Ammon's horn (tissue), 1 donor: ENCODE measurements at regions not wholly inside any gene's neighbourhood (a gene's known extent, or its start where the extent isn't known, plus 50 kb on each side); places are given as distances from the start of the nearest gene placed in this dataset.
A peak's percentile ranks its signal among the peaks of the same experiment; 100 is the strongest.

ENCODE experiments used
- DNase-seq: peaks from one replicate; pipeline ENCODE4 v3.0.0-alpha.2; 2016; ENCODE audit warnings: low spot score

DNA sequence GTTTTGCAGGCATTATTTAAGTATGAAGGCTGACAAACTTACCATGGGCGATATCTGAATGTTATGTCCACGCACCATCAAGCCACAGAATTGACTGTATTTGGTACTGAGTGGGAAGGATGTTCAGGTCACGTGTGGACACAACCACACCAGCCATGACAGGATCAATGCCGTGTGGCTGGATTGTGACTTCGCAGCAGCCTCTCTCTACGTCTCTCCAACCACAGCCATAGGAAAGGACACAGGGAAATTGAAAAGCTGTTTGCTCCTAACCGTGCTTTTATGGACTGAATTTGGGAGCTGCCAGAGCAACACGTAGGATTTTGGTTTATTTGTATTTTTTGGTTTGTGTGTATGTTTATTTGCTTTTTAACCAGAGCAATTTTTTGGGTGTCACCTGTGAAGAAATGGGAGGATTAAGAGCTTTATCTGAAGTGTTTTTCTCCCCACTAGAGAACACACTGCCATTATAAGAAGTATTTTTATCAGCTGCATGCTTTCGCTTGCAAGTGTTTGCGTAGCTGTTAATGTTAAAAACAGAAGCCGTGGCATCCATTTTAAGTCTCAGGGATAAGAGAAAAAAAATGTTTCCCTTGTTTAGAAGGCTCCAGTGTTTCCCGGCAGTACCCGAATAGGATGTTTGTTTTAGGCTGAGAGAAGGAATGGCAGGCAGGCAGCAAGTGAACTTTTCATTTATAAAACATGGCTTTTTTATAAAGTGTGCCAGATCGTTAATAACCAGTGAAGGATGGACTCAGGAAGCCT lies 401.1 kb upstream of the NFE2L3 start:
- peak; percentile 12 for DNase-seq

DNA sequence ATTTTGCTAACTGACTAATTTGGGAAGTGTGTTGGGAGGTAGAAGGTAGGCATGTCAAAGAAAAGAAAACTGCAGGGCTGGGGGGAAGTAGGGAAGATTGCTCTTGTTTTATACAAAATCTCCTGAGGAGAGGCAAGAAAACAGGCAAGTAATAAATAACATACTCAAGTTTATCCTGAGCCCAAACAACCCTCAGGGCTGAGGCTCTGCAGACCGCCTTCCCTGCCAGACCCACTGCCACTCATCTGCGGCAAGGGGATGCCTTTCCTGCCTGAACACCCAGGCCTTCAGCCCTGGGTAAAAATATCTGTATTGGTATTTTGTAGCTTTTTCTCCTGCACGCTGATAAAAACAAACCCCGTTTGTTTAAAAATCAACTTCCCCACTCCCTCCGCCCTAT lies 399.8 kb upstream of the NFE2L3 start:
- DNase-seq, result no peak

GRCh38 chr7:25752967-25753791 lies 398.8 kb upstream of the NFE2L3 start:
- DNase-seq, result no peak

- DNase-seq, result no peak
Measured at GRCh38 chr7:25753837-25754236, 398.2 kb upstream of the NFE2L3 start.

DNA sequence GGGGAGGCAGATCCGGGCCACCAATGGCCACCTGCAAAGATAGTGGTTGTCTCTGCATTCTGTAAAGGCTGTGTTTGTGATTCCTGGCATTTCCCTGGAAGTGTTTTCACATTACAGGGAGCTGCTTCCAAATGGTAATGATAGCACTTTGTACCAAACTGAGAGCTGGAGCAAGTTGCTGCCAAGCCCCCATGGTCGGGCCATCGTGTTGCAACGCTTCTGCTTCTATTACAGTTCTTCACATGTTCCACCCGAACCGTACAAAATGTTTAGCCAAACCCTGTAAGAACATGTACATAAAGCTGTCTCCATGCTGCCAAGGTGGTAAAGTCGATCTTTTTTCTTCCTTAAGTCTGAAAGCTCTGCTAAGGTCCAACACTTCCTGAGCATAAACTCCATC lies 397.7 kb upstream of the NFE2L3 start:
- peak; percentile 39 for DNase-seq

GRCh38 chr7:25754751-25755150 lies 397.2 kb upstream of the NFE2L3 start:
- DNase-seq, result no peak

- no peak for DNase-seq
Measured at GRCh38 chr7:25756601-25757000, 395.4 kb upstream of the NFE2L3 start.

DNA sequence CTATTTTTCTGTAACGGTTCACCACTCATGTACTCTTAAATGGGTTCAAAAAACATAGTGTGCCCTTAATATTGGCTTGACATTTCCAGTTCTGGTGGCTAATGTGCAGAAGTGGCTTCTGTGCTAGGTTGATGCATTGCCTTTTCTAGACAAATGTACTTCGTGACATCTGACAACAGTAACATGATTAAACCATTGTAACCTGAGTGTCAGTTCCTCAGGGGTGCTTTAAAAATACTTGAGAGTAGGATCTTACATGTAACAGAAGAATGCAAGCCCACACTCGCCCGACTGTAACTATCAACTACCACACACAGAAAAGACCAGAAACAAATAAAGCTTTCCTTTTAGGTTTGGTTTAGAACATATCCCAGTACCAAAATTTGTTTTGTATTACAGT lies 393.4 kb upstream of the NFE2L3 start:
- no peak for DNase-seq

DNA sequence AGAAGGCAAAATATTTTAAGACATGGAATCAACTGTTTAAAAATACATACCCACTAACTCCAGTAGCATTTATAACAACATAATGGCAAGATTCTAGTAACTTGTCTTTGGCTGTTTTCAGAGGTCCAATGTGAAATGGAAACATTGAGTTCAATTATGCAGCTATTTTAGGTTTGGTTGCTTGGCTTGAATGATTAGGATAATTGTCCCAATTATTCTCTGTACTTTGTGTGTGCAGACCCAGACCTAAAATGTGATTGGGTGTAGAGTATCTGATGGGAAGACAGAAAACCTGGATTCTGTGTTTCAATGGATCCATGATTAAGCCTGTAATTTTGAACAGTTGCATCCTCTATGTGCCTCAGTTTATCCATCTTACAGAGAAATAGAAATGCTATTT lies 392.7 kb upstream of the NFE2L3 start:
- DNase-seq, result no peak

DNA sequence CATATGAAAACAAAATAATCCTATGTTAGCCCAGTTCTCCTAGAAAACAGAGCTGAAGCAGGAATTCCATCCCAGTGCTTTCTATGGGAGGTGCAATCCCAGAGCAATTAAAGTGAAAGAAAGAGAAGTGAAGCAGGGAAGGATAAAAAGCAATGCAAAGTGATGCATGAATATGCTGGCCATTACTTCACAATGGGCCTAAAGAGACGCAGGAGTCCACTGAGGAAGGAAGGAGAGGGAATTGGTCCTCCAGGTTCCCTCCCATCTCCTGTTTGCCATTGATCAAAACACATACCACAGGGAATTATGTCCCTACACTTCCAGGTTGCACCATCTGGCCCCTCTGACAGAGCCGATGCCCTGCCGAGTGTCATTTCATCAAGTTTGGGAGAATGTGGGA lies 392.2 kb upstream of the NFE2L3 start:
- no peak for DNase-seq

GRCh38 chr7:25762511-25763462 lies 389.2 kb upstream of the NFE2L3 start:
- no peak for DNase-seq

DNA sequence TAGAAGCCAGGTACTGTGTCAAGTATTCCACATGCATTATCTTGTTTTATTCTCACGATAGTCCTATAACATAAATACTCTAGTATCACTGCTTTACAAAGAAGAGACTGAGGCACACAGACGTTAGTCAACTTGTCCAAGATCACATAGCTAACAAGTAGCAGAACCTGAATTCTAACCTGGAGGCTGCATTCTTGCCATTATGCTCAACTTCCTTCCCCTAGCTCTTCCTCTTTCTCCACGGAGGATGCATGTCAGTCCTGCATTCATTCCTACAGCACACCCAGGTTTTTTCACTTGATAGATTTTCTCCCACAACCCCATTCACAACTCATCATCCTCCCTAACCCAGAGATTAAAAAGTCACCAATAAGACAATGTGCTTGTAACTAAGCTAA lies 388.5 kb upstream of the NFE2L3 start:
- no peak for DNase-seq

- DNase-seq, result no peak
Measured at GRCh38 chr7:25765110-25765655, 386.8 kb upstream of the NFE2L3 start.

DNA sequence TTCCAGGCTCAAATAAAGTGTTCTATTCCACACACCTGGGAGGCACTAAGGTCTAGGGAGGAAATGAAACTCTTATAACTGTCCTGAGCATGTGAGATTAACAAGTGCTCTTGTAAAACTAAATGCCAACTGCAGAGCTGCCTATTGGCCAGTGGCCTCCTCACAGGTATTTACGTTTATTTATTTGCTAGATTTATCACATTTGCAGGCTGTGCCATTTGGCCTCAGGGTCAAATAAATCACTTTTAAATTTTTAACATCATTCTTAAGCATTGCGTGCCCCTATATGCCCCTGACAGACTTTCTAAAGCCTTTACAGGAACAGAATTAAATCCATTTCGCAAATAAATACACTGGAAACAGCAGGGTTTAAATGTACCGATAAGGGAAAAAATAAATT lies 381.8 kb upstream of the NFE2L3 start:
- DNase-seq, result no peak

DNA sequence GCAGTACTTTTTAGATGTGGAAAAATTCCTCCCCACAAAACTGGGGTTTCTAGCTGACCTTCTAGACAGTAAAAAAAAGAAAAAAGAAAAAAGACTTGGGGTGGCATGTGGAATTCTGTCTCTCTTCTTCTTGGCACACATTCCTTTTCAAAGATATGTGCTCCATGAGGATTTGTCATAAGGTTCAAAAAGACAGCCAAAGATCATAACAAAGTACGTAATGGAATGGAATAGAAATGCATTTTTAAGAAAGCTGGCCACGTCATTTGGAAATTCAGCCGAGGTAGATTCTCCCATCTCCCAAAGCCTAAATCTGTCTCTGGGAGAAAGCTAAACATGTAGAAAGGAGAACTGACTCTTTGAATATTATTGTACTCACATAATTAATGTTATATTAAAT lies 381.3 kb upstream of the NFE2L3 start:
- no peak for DNase-seq

DNA sequence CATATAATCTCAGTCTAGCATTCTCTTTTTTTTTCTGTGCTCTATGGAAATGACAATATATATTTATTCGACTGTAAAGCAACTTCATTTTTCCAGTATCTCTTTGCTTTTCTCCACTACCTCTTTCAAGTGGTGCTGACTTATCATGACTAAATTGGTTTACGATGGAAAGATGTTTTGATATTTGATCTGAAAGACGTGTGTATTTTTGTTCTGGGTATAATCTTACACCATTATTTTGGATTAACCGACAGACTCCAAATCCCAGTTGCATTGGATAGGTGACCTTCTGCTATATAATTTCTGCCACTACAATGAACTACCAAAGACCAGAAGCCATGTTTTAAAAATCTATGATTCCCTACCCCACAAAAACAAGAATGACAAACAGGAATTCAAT lies 380.5 kb upstream of the NFE2L3 start:
- DNase-seq, result no peak

DNA sequence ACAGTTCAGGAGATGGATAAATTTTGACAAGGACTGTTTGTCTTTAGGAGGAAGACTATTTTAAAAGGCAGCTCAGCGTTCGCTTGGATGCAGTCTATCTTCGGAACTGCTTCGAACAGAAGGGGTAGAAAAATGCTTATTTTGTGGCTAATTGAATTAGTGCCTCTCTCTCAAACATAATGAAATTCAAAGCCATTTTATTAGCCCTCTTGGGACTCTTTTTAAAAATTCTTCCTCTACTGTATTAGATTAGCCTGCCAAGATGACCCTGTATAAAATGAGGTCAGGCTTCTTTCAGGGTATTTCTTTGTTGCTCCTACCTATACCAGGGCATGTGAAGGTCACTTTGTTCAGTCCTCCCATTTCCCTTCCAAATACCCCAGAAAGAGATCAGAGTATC lies 379.2 kb upstream of the NFE2L3 start:
- no peak for DNase-seq

- DNase-seq, result no peak
Measured at GRCh38 chr7:25774675-25775074, 377.3 kb upstream of the NFE2L3 start.

DNA sequence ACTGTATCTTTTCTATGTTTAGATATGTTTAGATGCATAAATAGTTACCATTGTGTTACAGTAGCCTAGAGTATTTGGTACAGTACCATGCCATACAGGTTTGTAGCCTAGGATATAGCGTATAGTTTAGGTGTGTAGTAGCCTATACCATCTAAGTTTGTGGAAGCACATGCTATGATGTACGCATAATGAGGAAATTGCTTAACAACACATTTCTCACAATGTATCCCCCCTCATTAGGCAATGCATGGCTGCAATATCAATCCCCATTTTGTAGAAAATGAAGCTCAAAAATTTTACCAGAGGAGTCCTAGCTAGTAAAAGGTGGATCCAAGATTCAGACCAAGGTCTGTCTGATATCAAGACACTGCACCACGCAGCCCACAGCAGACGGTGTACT lies 376.4 kb upstream of the NFE2L3 start:
- no peak for DNase-seq

DNA sequence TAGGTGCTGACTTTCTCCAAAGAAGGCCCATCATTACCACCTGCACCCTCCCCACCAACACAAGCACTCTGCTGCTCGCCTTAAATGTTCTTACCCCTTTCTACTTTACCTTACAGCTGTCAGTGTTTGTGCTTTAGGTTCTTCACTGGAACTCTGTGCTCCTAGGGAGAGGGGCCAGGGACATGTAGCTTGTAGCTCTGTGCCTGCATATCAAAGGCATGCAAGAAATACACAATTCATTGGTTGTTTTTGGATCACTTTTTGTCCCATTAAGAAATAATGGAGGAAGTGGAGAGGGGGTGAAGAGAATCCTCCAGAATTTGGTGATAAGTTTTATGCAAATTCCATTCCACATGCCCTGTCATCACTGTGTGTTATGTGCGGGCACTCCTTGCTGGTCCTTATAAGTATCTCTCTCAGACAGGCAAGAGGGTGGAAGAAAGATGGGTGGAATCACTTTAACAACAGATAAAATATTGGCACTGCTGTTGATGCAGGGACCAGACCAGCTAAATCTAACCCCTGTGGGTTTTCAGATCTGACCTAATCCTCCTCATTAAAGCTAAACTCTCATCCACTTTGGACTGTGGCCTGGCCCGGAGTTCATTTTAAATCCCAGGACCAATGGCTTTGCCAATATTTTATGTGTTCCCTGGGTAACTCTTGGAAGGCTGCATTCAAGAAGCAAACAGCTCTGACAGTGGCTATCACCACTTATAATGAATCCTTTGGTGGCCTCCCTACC lies 375.8 kb upstream of the NFE2L3 start:
- no peak for DNase-seq

DNA sequence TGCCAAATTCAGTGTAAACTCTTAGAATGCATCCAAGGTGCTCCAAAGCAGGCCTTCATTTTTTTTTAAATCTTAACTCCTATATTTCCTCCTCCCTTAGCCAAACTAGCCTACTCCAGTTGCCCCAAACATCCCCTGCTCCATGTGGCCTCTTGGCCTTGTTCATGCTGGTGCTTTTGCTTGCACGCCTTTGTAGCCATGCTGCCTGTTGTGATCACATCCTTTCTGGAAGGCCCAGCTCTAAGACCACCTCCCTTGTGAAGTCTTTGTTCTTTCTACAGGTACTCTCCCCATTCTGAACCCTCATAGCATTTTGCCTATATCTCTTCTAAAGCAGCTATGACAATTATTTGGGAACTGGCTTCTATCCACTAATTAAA lies 375.3 kb upstream of the NFE2L3 start:
- no peak for DNase-seq
